ENCODE measurements at regions not wholly inside any gene's neighbourhood (a gene's known extent, or its start where the extent isn't known, plus 50 kb on each side); places are given as distances from the start of the nearest gene placed in this dataset.

DNA sequence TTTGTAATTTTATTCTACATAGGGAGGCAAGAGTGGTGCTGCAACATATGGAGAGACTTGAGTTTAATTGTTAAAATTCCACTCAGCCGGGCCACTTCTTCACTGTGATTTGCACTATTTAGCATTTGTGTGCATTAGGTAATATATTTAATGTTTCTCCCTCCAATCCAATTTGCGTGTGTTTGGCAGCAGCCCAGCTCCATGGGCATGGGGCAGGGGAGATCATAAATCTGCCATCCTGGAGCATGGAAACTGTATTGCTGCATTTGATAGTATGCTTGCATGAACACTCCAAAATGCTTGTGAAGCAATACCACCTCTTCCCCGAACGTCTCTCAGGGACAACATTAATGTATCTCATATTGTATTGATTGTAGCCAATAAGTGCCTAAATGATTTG, 339.1 kb upstream of the RBFOX1 start:
- no peak for DNase-seq

DNA sequence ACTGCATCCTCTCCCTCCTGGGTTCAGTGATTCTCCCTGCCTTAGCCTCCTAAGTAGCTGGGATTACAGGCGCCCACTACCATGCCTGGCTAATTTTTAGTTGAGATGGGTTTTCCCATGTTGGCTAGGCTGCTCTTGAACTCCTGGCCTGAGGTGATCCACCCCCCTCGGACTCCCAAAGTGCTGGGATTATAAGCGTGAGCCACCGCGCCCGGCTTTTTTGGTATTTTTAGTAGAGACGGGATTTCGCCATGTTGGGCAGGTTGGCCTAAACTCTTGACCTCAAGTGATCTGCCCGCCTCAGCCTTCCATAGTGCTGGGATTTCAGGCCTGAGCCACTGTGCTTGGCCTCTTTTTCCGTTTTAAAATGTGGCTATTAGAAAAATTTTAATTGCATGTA, 343.8 kb upstream of the RBFOX1 start:
- no peak for DNase-seq

DNA sequence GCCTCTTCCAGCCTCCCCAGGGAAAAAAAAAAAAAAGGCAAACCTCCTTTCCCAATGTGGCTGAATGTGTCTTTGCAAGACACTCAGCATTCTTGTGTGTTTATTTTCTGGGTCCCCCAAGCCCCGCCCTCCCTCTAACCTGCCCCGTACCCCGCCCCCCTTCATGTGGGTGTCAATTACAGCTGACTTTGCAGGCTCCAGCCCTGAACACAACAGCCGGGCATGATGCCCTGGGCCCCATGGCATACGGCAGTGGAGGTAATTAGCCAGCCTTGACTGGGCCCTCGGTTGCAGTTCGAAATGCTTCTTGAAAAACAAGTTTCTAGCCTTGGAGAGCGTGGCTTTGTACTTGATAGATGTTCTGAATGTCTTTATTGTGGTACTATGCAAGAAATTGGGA, 354.7 kb upstream of the RBFOX1 start:
- DNase-seq = no peak

DNA sequence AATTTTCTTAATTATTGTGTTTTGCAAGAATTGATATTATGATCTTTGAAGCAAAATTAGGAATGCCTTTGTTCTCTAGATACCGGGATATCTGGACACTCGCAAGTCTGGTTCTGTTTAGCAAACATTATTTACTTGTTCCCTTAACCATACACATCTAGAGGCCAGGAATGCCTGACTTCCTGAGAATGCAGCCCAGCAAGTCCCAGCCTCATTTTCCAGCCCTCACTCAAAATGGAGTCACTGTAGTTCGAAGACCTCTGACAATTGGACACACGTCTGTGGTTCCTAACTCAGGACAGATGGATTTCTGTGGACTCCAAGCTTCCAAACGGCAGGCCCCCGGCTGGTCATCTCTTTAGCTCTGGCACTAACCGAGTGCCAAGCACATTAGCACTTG, 355.4 kb upstream of the RBFOX1 start:
- DNase-seq = no peak

DNA sequence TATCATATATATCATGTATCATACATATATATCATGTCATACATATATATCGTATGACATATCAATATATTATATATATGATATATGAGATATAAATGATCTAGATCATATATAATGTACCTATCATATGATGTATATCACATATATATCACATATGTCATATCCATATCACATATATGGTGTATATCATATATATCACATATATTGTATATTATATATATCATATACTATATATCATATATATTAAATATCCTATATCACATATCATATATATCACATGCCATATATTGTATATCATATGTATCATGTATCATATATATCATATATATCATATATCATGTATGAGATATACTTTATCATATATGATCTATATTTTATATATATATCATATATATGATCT, 355.9 kb upstream of the RBFOX1 start:
- no peak for DNase-seq

DNA sequence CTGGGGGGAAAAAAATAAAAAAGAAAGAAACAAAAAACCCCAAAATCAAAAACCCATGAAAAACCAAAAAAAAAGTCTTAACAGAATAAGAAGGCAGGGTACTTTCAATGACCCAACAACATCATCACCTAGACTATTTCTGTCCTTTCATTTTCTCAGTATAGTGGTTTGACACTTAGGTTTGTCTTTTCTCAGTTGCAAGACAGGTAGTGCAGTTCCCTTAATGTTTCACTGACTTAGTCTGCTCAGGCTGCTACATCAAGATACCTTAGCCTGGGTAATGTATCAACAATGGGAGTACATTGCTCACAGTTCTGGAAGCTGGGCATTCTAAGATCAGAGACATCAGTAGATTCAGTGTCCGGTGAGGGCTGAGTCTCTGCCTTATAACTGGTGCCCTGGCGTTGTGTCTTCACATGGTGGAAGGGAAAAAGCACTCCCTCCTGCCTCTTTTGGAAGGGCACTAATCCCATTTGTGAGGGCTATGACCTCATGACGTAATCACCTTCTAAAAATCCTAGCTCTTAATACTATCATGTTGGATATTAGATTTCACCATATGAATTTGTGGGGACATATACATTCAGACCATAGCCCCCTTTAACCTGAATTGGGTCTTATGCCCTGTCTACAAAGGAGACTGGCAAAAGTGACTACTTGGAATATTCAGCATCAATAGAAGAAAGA, 362.3 kb upstream of the RBFOX1 start:
- DNase-seq = no peak

DNA sequence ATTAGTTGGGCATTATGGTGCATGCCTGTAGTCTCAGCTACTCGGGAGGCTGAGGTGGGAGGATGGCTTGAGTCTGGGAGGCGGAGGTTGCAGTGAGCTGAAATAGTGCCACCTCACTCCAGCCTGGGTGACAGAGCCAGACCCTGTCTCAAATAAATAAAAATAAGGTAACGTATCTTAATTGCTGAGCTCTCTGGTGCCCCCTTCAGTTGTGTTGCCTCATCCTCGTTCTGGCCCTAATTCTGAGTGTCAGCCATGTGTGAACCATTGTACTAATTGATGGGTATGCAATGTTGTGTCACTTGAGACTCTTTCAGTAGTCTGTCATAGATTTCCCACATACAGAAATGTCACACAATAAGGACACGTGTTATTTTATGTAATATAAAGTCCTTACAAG, 363.1 kb upstream of the RBFOX1 start:
- DNase-seq = no peak

DNA sequence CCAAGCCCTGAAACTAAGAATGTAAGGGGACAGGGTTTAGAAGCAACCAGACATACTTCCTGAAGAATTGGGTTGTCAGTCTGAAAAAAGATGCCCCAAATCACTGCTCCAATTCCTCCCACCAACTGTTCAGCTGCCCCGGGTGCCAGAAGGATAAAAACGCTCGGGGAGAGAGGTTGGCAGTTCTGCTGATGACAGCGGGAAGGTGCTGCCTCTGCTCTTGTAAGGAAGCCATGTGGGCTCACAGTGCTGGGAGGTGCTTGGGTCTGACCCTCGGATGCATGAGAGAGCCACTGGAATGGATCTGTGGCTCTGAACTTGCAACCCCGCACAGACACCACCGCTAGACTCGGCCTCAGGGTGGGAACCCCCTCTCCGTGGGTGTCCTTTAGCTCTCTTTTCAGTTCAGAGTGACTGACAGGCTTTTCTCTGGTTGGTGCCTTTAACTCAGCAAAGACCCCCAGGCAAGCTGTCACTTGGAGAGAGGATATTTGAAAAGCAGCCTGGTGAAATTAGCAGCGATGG, 364.8 kb upstream of the RBFOX1 start:
- DNase-seq = peak in 1 of 2 experiments; percentile 49

DNA sequence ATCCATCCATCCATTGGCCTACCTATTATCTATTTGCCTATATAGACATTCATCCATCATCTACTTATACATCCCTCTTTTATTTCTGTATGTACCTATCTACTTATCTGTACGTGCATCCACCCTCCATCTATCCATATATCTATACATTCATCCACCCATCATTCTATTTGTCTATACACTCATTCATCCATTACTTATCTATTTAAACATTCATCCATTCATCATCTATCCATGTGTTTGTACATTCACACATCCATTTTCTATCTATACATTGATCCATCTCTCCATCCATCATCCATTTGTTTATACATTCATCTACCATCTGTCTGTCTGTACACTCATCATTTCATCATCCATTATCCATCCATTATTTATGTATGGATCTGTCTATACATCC, 365.7 kb upstream of the RBFOX1 start:
- DNase-seq = no peak

DNA sequence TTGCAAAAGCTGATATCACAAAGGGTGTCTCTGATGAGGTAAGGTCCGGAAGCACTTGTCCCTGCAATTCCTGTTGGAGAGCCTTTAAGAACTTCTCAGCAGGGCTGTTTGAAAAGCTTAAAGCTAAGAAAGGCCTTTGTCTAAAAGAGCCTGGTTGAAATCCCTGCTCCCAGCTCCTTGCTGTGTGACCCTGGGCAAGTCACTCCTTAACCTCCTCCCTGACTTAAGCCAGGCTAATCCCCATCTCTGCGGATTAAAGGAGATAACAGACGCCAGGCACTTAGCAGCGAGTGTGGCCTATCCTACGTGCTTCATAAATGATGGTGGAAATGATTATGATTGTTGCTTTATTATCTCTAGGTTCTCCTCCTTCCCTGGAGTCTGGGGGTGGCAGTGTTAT, 368.0 kb upstream of the RBFOX1 start:
- DNase-seq = no peak

DNA sequence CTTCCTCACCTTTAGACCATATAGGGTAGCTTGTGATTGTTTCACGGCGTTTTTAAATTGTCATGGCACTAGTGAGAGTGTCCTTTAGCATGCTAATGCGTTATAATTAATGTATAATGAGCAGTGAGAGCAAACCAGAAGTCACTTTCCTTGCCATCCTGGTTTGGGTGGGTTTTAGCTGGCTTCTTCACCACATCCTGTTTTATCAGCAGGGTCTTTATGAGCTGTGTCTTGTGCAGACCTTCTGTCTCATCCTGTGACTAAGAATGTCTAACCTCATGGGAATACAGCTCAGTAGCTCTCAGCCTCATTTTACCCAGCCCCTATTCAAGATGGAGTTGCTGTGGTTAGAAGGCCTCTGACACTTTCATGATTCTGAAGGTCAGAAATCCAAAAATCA, 370.9 kb upstream of the RBFOX1 start:
- DNase-seq = no peak

DNA sequence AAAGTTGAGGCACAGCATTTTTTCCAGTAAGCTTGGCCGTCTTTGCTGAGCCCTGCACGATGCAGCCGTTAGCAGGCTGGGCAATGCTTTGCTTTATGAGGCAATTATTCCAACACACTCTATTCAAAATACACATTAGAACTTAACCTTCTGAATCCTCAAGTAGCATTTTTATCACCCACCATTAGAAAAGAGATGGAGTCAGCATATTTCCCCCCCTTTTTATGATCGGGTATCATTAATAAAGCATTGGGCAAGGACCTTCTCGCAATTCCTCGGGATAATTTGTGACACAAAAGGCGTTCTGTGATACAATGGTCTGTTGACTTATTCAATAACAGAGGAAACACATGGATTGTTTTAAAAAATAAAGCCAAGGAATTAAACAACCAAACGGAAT, 374.5 kb upstream of the RBFOX1 start:
- DNase-seq = no peak

DNA sequence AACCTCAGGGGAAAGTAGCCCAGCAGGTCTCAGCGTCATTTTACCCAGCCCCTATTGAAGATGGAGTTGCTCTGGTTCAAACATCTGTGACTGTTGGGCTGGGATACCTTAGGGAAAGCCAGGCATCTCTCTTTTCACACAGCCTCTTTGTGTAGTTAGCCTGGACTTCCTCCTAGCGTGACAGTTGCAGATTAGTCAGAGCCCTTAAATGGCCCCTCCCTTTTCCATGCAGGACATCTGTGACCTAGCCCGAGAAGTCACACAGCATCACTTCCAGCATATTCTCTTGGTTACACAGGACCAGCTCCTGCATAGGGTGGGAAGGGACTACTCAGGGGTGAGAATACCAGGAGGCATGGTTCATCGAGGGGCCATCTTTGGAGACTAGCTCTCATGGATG, 375.0 kb upstream of the RBFOX1 start:
- no peak for DNase-seq

DNA sequence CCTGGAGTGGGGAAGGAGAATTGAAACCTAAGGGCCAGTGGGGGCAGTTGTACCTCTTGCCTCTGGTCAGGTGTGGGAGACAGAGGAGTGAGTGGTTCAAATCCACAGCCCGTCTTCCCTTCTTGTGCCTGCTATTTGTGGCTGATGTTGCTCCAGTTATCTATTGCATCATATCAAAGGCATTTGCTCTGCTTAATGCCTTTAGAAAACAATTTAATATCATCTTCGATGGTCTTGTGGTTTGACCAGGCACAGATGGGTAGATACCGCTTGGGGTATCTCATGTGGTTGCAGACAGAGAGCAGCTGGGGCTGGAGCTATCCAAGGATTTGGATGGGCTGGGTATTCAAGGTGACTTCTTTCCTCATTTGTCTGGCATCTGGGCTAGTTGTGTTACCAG, 376.1 kb upstream of the RBFOX1 start:
- DNase-seq = no peak

DNA sequence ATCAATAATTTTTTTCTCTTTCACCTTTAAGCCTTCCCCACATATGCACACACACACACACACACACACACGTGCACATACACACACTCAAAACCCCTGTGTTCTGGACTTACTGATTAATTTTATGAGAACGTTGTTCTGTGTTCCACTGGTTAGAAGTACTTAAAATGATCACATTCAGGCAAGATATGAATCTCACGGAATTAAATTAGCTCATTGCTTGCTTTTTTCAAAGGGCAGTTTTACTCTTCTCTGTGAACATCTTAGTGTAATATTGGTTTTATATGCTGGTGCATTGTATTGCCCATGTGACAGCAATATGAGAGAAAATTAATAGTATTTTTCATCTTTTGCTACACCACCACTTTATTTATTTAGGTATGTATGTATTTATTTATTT, 377.3 kb upstream of the RBFOX1 start:
- no peak for DNase-seq

DNA sequence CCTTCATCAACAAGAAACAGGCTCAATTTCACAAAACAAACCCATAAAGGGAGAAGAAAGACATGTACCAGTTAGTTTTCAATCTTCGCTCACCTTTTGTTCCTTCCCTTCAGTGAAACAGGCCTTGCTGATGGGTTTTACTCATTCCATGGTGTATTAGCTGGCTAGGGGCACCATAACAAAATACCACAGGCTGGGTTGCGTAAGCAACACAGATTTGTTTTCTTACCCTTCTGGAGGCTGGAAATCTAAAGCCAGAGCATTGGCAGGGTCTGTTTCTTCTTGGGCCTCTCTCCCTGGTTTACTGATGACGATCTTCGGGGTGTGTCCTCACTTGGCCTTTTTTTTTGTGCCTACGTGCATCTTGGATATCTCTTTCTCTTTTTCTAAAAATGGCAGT, 383.4 kb upstream of the RBFOX1 start:
- no peak for DNase-seq

DNA sequence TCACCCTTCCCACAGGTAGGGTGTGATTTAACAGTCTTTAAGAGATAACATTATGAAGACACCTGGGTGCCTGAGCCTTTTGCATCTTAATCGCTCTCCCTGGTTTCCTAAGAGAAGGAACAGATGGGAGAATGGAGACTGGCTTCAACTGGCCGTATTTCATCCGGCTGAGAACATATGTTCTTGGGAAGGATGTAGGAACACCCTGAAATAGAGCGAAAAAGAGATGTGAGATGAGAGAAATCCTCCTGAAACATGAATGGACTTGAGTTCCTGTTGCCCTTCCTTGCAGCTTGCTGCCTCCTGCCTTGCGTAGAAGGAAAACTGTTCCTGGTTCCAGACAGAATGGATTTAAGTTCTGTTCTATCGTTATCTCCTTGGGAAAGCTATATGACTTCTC, 385.4 kb upstream of the RBFOX1 start:
- DNase-seq = peak; percentile 56 to 92

DNA sequence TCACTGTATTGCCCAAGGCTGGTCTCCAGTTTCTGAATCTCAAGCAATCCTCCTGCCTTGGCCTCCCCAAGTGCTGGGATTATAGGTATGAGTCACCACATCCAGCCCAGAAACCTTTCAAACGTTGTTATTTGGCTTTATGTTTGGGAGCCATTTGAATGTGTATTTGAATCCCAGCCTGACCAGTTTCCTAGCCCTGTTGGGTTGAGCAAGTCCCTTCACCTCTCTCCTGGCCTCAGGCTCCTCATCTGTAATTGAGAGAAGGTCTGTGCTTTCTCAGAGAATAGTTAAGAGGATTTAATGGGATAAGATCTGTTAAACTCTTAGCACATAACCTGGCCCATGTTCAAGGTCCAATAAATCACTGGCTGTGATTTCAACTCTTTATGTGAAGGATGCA, 385.8 kb upstream of the RBFOX1 start:
- no peak for DNase-seq

DNA sequence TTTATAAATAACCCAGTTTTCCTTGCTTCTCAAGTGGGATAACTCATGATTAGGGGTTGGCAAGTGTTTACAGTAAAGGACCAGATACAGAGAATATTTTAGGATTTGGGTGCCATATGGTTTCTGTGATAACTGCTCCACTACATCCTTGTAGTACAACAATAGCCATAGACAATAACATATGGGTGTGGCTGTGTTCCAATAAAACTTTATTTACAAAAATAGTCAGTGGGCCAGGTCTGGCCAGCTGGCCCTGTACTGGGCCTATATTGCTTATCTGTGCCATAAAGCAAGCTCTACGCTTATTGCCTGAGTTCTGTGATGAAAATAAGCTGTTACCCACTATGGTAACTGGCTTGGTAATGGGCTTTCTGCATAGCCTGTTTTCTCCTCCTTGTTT, 386.5 kb upstream of the RBFOX1 start:
- no peak for DNase-seq

DNA sequence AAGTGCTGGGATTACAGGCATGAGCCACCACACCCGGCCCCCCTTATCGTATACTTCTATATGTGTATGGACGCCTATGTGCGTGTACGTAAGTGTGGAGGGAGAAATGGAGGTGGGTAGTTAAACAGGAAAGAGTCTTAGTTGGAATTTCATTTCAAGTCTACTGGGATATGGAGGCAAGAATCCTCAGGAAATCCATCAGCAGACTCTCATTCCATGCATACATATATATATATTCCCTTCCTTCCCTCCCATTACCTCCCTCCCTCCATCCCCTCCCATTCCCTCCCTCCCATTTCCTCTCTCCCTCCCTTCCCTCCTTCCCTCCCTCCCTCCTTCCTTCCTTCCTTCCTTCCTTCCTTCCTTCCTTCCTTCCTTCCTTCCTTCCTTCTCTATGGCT, 391.7 kb upstream of the RBFOX1 start:
- DNase-seq = no peak

DNA sequence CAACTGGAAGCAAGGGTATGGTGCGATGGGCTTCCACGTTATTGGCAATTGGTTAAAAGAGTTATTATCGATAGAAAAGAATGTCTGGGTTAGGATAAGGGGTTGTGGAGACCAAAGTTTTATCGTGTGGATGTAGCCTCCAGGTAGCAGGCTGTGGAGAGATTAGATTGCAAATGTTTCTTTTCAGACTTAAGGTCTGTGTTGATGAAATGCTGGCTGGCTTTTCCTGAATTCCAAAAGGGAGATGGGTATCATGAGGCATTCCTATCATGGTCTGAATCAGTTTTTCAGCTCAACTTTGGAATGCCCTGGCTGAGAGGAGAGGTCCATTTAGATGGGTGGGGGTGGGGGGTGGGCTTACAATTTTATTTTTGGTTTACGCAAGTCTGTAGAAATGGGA, 395.0 kb upstream of the RBFOX1 start:
- no peak for DNase-seq

DNA sequence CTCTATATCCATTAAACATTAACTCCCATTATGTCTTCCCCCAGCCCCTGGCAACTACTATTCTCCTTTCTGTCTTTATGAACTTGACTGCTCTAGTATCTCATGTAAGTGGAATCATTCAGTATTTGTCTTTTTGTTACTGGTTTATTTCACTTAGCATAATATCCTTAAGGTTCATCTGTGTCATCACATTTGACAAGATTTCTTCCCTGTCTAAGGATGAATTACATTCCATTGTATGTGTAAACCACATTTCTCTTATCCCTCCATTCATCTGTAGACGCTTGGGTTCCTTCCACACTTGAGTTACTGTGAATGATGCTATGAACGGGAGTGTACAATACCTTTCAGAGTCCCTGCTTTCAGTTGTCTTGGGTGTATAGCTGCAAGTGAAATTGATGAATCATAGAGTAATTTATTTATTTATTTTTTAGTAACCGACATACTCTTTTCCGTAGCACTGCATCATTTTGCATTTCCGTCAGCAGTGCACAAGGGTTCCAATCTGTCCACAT, 399.7 kb upstream of the RBFOX1 start:
- no peak for DNase-seq

DNA sequence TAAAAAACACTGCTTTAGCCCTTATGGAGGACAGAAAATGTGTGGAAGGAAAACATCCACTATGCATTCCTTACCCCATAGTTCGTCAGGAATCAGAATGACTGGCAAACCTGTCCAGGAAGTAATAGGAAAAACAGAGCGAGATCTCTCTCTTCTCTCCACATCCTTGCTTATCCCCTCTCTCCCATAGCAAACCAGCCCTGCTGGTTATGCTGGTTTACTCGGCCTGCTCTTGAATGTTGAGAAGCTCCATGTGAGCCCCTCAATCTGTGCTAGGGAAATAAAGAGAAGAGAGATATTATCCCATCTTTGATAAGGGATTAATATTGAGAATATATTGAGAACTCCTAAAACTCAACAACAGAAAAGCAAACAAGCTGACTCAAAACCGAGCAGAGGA, 402.8 kb upstream of the RBFOX1 start:
- DNase-seq = no peak

DNA sequence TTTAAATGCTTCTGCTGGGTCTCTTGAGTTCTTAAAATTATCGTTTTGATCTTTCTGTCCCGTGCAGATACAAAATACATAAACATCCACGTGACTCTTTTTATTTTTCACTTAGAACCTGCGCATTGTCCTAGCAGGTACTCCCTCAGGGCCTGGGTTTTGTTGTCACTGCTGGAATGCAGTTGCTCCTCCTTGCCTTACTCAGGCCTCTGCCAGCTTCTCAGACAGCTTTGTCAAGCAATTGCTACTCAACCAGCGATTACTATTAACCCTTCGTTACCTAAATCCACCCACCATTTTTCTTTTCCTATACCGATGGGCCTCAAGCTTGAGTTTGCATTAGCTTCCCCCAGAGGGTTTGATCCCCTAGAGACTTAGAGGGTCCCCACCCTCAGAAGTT, 405.9 kb upstream of the RBFOX1 start:
- no peak for DNase-seq

DNA sequence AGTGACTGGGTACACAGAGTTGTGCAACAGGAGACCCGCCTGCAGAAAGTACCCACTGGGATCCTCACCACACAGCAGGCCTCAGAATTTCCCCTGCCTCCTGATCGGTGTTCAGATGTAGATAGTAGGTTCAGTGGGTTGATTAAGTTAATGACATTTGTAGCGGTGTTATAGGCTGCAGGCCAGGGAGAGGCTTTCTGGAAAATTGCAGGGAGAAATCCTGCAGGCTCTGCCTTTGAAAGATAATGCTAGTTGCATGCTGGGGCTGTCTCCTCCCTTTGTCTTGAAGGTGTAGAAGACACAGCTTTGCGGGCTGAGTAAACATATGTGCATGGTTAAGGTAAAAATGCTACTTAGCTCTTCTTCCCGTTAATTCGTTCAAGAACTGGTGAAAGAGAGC, 406.3 kb upstream of the RBFOX1 start:
- no peak for DNase-seq
